Naive thymus-derived CD8-positive, alpha-beta T cell (primary cell): ENCODE measurements at regions not wholly inside any gene's neighbourhood (a gene's known extent, or its start where the extent isn't known, plus 50 kb on each side); places are given as distances from the start of the nearest gene placed in this dataset.
"Not testable (repeated sequence)": the region's sequence is repeated elsewhere in the genome, so short reads cannot be mapped to it uniquely, and the experiment has no call there.

Experiments
- ATAC-seq, 2 donors: fragments of 150-1000 bp; cut with Tn5 transposase in 1 of 2; sonication (Bioruptor Pico), chemical (Tn5 transposase) in 1 of 2; 1 replicate in 1 of 2; 2 replicates in 1 of 2; pipeline ENCODE4 v1.10.0; 2021; ENCODE audit warnings: mild to moderate bottlenecking in 2 of 2, moderate library complexity in 2 of 2
- POLR2A ChIA-PET: fragments of 350-600 bp; sonication (Branson Sonifier 250); formaldehyde crosslinking; loops from one replicate; lab custom pipeline; 2021; ENCODE audit warnings: antibody characterized with exemption; lab: Charles Lee
- DNase-seq, 10 donors: peaks; one replicate each; pipeline versions ENCODE4 v3.0.0 to v3.0.0-alpha.2; 2020 to 2022
- H3K27ac Mint-ChIP-seq, 10 donors: one replicate each; pipeline ENCODE4 v1.8.0; 2020 to 2022; ENCODE audit warnings: mild to moderate bottlenecking in 10 of 10, mixed read lengths in 10 of 10, moderate library complexity in 4 of 10, inconsistent platforms in 1 of 10
- H3K27me3 Mint-ChIP-seq, 5 donors: one replicate each; pipeline ENCODE4 v1.8.0; 2021 to 2022; ENCODE audit warnings: mixed read lengths in 5 of 5
- H3K36me3 Mint-ChIP-seq, 3 donors: one replicate each; pipeline ENCODE4 v1.8.0; 2020 to 2022; ENCODE audit warnings: mixed read lengths in 3 of 3, mild to moderate bottlenecking in 2 of 3, inconsistent platforms in 1 of 3
- H3K4me1 Mint-ChIP-seq, 4 donors: one replicate each; pipeline ENCODE4 v1.8.0; 2021 to 2022; ENCODE audit warnings: mixed read lengths in 4 of 4
- H3K4me3 Mint-ChIP-seq, 10 donors: one replicate each; pipeline ENCODE4 v1.8.0; 2020 to 2022; ENCODE audit warnings: mild to moderate bottlenecking in 10 of 10, mixed read lengths in 10 of 10, moderate library complexity in 6 of 10, inconsistent platforms in 1 of 10
- H3K9me3 Mint-ChIP-seq, 9 donors: one replicate each; pipeline ENCODE4 v1.8.0; 2020 to 2022; ENCODE audit warnings: mixed read lengths in 9 of 9, mild to moderate bottlenecking in 3 of 9, inconsistent platforms in 1 of 9, moderate library complexity in 1 of 9

DNA sequence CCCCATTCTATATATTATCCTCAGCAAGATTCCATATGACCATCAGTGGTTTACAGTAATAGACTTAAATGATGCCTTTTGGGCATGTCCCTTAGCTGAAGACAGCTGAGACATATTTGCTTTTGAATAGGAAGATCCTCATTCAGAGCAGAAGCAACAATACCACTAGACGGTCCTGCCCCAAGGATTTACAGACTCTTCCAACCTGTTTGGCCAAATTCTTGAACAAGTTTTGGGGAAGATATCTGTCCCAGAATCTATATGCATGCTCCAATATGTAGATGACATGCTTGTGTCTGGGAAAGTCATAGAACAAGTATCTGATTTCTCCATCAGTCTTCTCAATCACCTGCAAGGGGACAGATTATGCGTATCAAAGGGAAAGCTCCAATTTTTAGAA is 137.1 kb upstream of the RMP24 start:
- peaks cover 0 to 12% (median 0%) of the 10 kb centered on the region in 4 donors for H3K4me1 Mint-ChIP-seq
- DNase-seq (no peak), ATAC-seq (no peak)
- no peak overlapping the region for H3K4me3 Mint-ChIP-seq
- peaks cover 0 to 35% (median 17%) of the 10 kb centered on the region in 9 donors for H3K9me3 Mint-ChIP-seq
- POLR2A ChIA-PET = no interaction called here
- H3K27me3 Mint-ChIP-seq = peaks cover 6 to 32% (median 12%) of the 10 kb centered on the region in 5 donors
- H3K36me3 Mint-ChIP-seq = peaks cover 0 to 5% (median 0%) of the 10 kb centered on the region in 3 donors
- no peak overlapping the region for H3K27ac Mint-ChIP-seq

- POLR2A ChIA-PET = no interaction called here
- no peak for DNase-seq
Measured at GRCh38 chr18:35835833-35836232, 136.6 kb upstream of the RMP24 start.

DNA sequence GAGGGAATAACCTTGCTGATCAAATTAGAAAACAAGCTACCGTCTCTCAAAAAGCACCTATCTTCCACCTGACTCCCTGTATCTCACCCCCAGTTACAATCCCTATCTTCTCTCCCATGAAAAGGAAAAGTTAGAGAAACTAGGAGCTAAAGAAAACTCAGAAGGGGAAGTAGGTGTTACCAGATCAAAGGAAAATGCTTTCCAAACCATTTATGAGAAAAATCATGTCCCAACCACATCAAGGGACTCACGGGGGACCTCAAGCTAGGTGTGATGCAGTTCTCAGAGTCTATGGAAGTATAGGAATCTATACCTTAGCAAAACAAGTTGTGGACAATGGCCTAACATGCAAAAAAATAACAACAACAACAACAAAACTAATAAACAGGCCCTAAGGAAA is 135.5 kb upstream of the RMP24 start:
- DNase-seq (no peak), ATAC-seq (no peak)
- Mint-ChIP-seq H3K36me3 (peaks cover 0 to 2% (median 0%) of the 10 kb centered on the region in 3 donors), H3K4me1 (peaks cover 0 to 8% (median 0%) of the 10 kb centered on the region in 4 donors), H3K27me3 (peaks cover 7 to 36% (median 11%) of the 10 kb centered on the region in 5 donors), H3K27ac (no peak overlapping the region), H3K4me3 (no peak overlapping the region), H3K9me3 (peaks cover 0 to 30% (median 13%) of the 10 kb centered on the region in 9 donors)
- POLR2A ChIA-PET = no interaction called here

More at GRCh38 chr18:35835833-35836232, 136.6 kb upstream of the RMP24 start:
- peaks cover 0 to 32% (median 16%) of the 10 kb centered on the region in 9 donors for H3K9me3 Mint-ChIP-seq
- ATAC-seq = no peak
- H3K4me1 Mint-ChIP-seq = peaks cover 0 to 12% (median 0%) of the 10 kb centered on the region in 4 donors
- no peak overlapping the region for H3K27ac Mint-ChIP-seq
- H3K36me3 Mint-ChIP-seq = peaks cover 0 to 5% (median 0%) of the 10 kb centered on the region in 3 donors
- H3K27me3 Mint-ChIP-seq = peaks cover 6 to 30% (median 12%) of the 10 kb centered on the region in 5 donors
- no peak overlapping the region for H3K4me3 Mint-ChIP-seq

- H3K27me3 Mint-ChIP-seq = peaks cover 4 to 33% (median 10%) of the 10 kb centered on the region in 5 donors
- H3K36me3 Mint-ChIP-seq = no peaks in the 10 kb centered on the region
- no peak overlapping the region for H3K4me3 Mint-ChIP-seq
- no peak overlapping the region for H3K27ac Mint-ChIP-seq
- H3K4me1 Mint-ChIP-seq = peaks cover 0 to 8% (median 0%) of the 10 kb centered on the region in 4 donors
- no peak for DNase-seq
- no peak for ATAC-seq
- peaks cover 0 to 20% (median 9%) of the 10 kb centered on the region in 9 donors for H3K9me3 Mint-ChIP-seq
- POLR2A ChIA-PET = no interaction called here
Measured at GRCh38 chr18:35837922-35838496, 134.5 kb upstream of the RMP24 start.

DNA sequence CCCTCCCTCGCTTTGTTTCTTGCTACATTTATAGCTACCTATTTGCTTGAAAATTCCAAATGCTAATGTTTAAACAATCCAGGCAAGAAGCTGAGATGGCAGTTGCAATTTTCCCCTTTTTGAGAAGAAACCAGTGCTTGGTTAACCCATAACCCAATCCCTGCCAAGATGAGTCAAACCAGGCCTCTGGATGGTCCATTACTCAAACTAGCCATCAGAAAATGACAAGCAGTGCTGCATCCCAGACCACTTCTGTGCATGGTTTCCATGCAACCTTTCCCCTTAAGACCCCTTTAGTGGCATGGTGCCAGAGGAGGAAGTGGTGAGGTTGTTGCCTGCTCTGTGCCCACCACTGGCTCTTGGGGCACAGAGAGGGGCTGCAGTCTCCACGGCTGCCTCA is 131.2 kb upstream of the RMP24 start:
- H3K36me3 Mint-ChIP-seq = no peaks in the 10 kb centered on the region
- H3K4me1 Mint-ChIP-seq = peaks cover 0 to 3% (median 0%) of the 10 kb centered on the region in 4 donors
- POLR2A ChIA-PET = no interaction called here
- H3K9me3 Mint-ChIP-seq = peaks cover 0 to 16% (median 5%) of the 10 kb centered on the region in 9 donors
- H3K4me3 Mint-ChIP-seq = no peak overlapping the region
- no peak overlapping the region for H3K27ac Mint-ChIP-seq
- H3K27me3 Mint-ChIP-seq = peaks cover 0 to 26% (median 17%) of the 10 kb centered on the region in 5 donors
- DNase-seq (no peak), ATAC-seq (no peak)

DNA sequence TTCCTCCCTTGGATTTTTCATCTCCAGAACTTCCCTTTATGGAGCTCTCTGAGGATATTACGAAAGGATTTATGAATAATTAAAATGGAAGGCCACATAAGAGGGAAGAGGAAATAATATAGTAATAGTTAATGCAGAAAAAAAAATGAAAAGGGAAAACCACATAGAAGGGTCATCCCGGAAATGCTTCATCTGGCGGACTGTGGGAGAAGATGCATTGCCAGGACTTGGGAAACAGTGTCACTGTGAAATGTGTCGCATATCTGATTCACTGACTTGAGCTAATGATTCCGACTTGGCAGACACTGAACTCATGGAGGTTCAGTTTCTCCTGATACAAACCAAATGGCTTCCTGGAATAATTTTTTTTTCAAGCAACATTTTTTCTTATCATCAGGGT is 129.9 kb upstream of the RMP24 start:
- Mint-ChIP-seq H3K27ac (no peak overlapping the region), H3K27me3 (peaks cover 0 to 26% (median 17%) of the 10 kb centered on the region in 5 donors), H3K36me3 (no peaks in the 10 kb centered on the region), H3K4me3 (no peak overlapping the region), H3K9me3 (peaks cover 0 to 16% (median 5%) of the 10 kb centered on the region in 9 donors), H3K4me1 (no peaks in the 10 kb centered on the region)
- POLR2A ChIA-PET = no interaction called here
- no peak for ATAC-seq
- DNase-seq = no peak

GRCh38 chr18:35848321-35848720 is 124.2 kb upstream of the RMP24 start:
- H3K4me1 Mint-ChIP-seq, H3K27ac Mint-ChIP-seq, ATAC-seq, DNase-seq, H3K36me3 Mint-ChIP-seq, POLR2A ChIA-PET, H3K4me3 Mint-ChIP-seq, H3K9me3 Mint-ChIP-seq: not testable (repeated sequence)
- peaks cover 0 to 27% (median 13%) of the 10 kb centered on the region in 5 donors for H3K27me3 Mint-ChIP-seq

DNA sequence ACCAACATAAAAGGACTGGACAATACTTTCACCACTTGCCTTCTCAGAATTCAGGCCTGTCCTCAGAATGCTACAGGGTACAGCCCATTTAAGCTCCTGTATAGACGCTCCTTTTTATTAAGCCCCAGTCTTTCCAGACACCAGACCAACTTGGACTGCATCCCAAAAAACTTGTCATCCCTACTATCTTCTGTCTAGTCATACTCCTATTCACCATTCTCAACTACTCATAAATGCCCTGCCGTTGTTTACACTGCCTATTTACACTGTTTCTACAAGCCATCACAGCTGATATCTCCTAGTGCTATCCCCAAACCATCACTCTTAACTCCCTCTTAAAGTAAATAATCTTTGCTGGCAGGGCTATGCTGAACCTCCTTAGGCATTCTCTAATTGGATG is 123.2 kb upstream of the RMP24 start:
- ATAC-seq, H3K27ac Mint-ChIP-seq, H3K9me3 Mint-ChIP-seq, H3K4me3 Mint-ChIP-seq, H3K4me1 Mint-ChIP-seq, DNase-seq, POLR2A ChIA-PET, H3K36me3 Mint-ChIP-seq: not testable (repeated sequence)
- peaks cover 0 to 25% (median 13%) of the 10 kb centered on the region in 5 donors for H3K27me3 Mint-ChIP-seq

GRCh38 chr18:35851286-35851970 is 121.1 kb upstream of the RMP24 start:
- H3K4me1 Mint-ChIP-seq = no peaks in the 10 kb centered on the region
- H3K9me3 Mint-ChIP-seq = peaks cover 0 to 7% (median 0%) of the 10 kb centered on the region in 9 donors
- H3K36me3 Mint-ChIP-seq = no peaks in the 10 kb centered on the region
- peaks cover 2 to 12% (median 10%) of the 10 kb centered on the region in 5 donors for H3K27me3 Mint-ChIP-seq
- ATAC-seq (no peak), DNase-seq (no peak)
- H3K27ac Mint-ChIP-seq = no peak overlapping the region
- no peak overlapping the region for H3K4me3 Mint-ChIP-seq
- POLR2A ChIA-PET = no interaction called here

DNA sequence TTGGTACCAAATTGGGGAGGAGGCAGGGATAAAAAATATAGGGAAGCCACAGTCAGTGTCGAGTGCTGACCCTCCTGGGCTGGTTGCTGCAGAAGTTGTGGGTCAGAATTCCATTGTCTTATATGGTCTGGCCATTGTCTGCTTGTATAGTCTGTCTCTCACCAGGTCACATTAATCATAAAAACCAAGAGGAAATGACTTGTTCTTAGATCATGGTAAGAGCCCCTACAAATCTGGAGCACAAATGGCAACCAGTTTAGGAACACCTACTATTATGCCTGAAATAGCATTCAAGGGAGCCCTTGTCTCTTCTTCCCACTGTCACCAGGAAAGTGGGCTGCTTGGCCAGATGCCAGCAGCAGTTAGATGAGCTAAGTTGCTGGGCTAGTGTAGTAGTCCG is 119.7 kb upstream of the RMP24 start:
- Mint-ChIP-seq H3K4me3 (no peak overlapping the region), H3K27me3 (peaks cover 4 to 13% (median 11%) of the 10 kb centered on the region in 5 donors), H3K9me3 (peaks cover 0 to 12% (median 0%) of the 10 kb centered on the region in 9 donors), H3K27ac (no peak overlapping the region), H3K4me1 (no peaks in the 10 kb centered on the region), H3K36me3 (no peaks in the 10 kb centered on the region)
- no peak for DNase-seq
- POLR2A ChIA-PET = no interaction called here
- no peak for ATAC-seq

DNA sequence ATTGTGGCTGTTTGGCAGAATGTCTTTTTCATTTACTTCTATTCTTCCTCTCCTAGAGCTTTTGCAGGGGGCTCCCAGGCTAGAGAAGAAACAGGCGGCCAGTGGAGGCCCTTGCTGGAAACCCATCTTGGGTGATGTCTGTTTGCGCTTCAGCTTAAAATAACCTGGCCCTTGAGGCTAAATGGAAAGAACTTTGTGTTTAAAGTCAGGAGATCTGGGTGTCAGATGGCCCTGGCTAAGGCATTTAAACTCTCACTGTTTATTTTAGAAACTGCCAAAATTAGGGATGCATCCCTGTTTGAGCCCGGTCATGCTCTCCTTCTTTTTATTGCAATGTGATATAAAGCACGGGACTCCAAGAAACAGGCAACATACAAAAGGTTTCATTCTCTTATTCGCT is 118.4 kb upstream of the RMP24 start:
- Mint-ChIP-seq H3K4me3 (no peak overlapping the region), H3K36me3 (peaks cover 0 to 3% (median 0%) of the 10 kb centered on the region in 3 donors), H3K9me3 (peaks cover 0 to 12% (median 0%) of the 10 kb centered on the region in 9 donors), H3K4me1 (no peaks in the 10 kb centered on the region), H3K27ac (no peak overlapping the region), H3K27me3 (peaks cover 6 to 18% (median 11%) of the 10 kb centered on the region in 5 donors)
- ATAC-seq (no peak), DNase-seq (no peak)
- POLR2A ChIA-PET = no interaction called here

DNA sequence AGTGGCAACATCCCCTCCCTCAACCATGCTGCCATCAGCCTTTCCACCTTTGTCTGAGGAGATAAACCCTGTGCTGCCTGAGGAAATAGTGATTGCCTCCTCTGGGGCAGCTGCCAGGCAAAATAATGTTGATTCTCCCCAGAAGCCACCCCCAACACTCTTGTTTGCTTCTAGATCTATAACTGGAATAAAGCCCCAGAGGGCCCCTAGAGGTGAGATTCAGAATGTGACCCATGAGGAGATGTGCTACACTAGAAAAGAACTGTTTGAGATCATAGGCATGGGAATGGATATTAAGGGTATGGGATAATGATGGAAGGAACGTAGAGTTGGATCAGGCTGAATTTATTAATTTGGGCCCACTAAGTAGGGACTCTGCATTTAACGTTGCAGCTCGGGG is 116.3 kb upstream of the RMP24 start:
- no peak overlapping the region for H3K27ac Mint-ChIP-seq
- peaks cover 0 to 12% (median 0%) of the 10 kb centered on the region in 9 donors for H3K9me3 Mint-ChIP-seq
- H3K36me3 Mint-ChIP-seq = peaks cover 0 to 5% (median 0%) of the 10 kb centered on the region in 3 donors
- DNase-seq (no peak), ATAC-seq (no peak)
- H3K4me1 Mint-ChIP-seq = no peaks in the 10 kb centered on the region
- no peak overlapping the region for H3K4me3 Mint-ChIP-seq
- POLR2A ChIA-PET = no interaction called here
- peaks cover 7 to 20% (median 11%) of the 10 kb centered on the region in 5 donors for H3K27me3 Mint-ChIP-seq

- DNase-seq, H3K27ac Mint-ChIP-seq, H3K36me3 Mint-ChIP-seq, ATAC-seq, H3K4me3 Mint-ChIP-seq, H3K4me1 Mint-ChIP-seq, POLR2A ChIA-PET: not testable (repeated sequence)
- Mint-ChIP-seq H3K9me3 (peaks cover 0 to 12% (median 0%) of the 10 kb centered on the region in 9 donors), H3K27me3 (peaks cover 7 to 20% (median 11%) of the 10 kb centered on the region in 5 donors)
Measured at GRCh38 chr18:35856721-35857120, 115.8 kb upstream of the RMP24 start.
